A549 (cell line): ENCODE measurements at regions not wholly inside any gene's neighbourhood (a gene's known extent, or its start where the extent isn't known, plus 50 kb on each side); places are given as distances from the start of the nearest gene placed in this dataset.

Experiments
- ATAC-seq, 2 experiments: fragments of 200-7000 bp in 1 of 2; fragments of >200 bp in 1 of 2; cut with Nextera tagmentation in 1 of 2; cut with Tn5 transposase in 1 of 2; 3 replicates each; pipeline versions ENCODE4 v1.8.0 to v1.9.1; 2018 to 2020; ENCODE audit warnings: mild to moderate bottlenecking in 1 of 2, moderate library complexity in 1 of 2
- CTCF ChIA-PET: fragments of 300-600 bp; sonication (Branson Sonifier 250); formaldehyde crosslinking; extraction: SDS; loops from one replicate; lab custom pipeline; 2021; ENCODE audit warnings: antibody characterized with exemption, inconsistent platforms; lab: Yijun Ruan, JAX
- POLR2A ChIA-PET: fragments of 350-600 bp; formaldehyde crosslinking; extraction: SDS; loops from one replicate; lab custom pipeline; 2021; ENCODE audit warnings: antibody characterized with exemption, inconsistent platforms; lab: Yijun Ruan, JAX
- DNase-seq, 2 experiments: peaks; one replicate each; pipeline versions ENCODE4 v3.0.0 to v3.0.0-alpha.2; 2011 to 2016; ENCODE audit warnings: low read depth in 1 of 2, low spot score in 1 of 2
- FAIRE-seq: peaks from 2 replicates; lab custom pipeline; 2011; peaks lifted over from hg19 to GRCh38; lab: Jason Lieb, UNC
- H3K27ac ChIP-seq, 2 experiments: fragments of >200 bp; sonication (Bioruptor Twin); formaldehyde crosslinking; 3 replicates each; pipeline ENCODE4 v1.5.1; 2016 to 2017
- H3K4me1 ChIP-seq: fragments of >200 bp; sonication (Bioruptor Twin); formaldehyde crosslinking; 3 replicates; pipeline ENCODE4 v1.6.1; 2016
- H3K4me2 ChIP-seq: fragments of >200 bp; sonication (Bioruptor Twin); formaldehyde crosslinking; 3 replicates; pipeline ENCODE4 v1.6.1; 2016
- H3K4me3 ChIP-seq: fragments of >200 bp; sonication (Bioruptor Twin); formaldehyde crosslinking; 3 replicates; pipeline ENCODE4 v1.5.1; 2016
- H3K9me3 ChIP-seq: fragments of >200 bp; sonication (Bioruptor Twin); formaldehyde crosslinking; 3 replicates; pipeline ENCODE4 v1.6.1; 2016
- CBX2 ChIP-seq: fragments of 200-600 bp; sonication (generic); IDR thresholded peaks from 2 replicates; pipeline ENCODE4 v1.6.1; 2016; ENCODE audit warnings: low read depth, mild to moderate bottlenecking, borderline replicate concordance
- CBX8 ChIP-seq: fragments of 200-600 bp; sonication (generic); IDR thresholded peaks from 2 replicates; pipeline ENCODE4 v1.6.1; 2016
- CTCF ChIP-seq: fragments of >200 bp; sonication (Bioruptor Twin); formaldehyde crosslinking; IDR thresholded peaks from 3 replicates; pipeline ENCODE4 v1.5.1; 2016
- EHF ChIP-seq: fragments of 250-450 bp; sonication (Bioruptor Pico); IDR thresholded peaks from 2 replicates; pipeline ENCODE4 v1.5.0; 2020; ENCODE audit warnings: mild to moderate bottlenecking
- ESRRA ChIP-seq: fragments of 150-350 bp; IDR thresholded peaks from 2 replicates; pipeline ENCODE4 v1.6.1; 2014; ENCODE audit warnings: mild to moderate bottlenecking, low read length, borderline replicate concordance
- FOSL2 ChIP-seq, 2 experiments: fragments of 450-650 bp in 1 of 2; fragments of >200 bp in 1 of 2; sonication (Bioruptor Twin) in 1 of 2; formaldehyde crosslinking; IDR thresholded peaks; 2 replicates each; pipeline versions ENCODE4 v1.5.0 to v1.6.1; 2016 to 2020; ENCODE audit warnings: mild to moderate bottlenecking in 1 of 2, moderate library complexity in 1 of 2
- FOXS1 ChIP-seq: fragments of 250-450 bp; sonication (Bioruptor Pico); IDR thresholded peaks from 2 replicates; pipeline ENCODE4 v1.5.0; 2020; ENCODE audit warnings: mild to moderate bottlenecking, moderate library complexity
- GATA3 ChIP-seq: IDR thresholded peaks from 2 replicates; pipeline ENCODE4 v1.6.1; 2012; ENCODE audit warnings: borderline replicate concordance
- HDAC2 ChIP-seq: fragments of 200-600 bp; sonication (generic); IDR thresholded peaks from 2 replicates; pipeline ENCODE4 v1.6.1; 2016
- HEYL ChIP-seq: fragments of 250-450 bp; sonication (Bioruptor Pico); IDR thresholded peaks from 2 replicates; pipeline ENCODE4 v1.8.0; 2021; ENCODE audit warnings: mild to moderate bottlenecking, moderate library complexity
- HOXA7 ChIP-seq: fragments of 250-450 bp; sonication (Bioruptor Pico); IDR thresholded peaks from 2 replicates; pipeline ENCODE4 v1.5.0; 2020; ENCODE audit warnings: mild to moderate bottlenecking, moderate library complexity
- JUNB ChIP-seq: fragments of >200 bp; sonication (Bioruptor Twin); formaldehyde crosslinking; IDR thresholded peaks from 2 replicates; pipeline ENCODE4 v1.6.1; 2016
- MAFK ChIP-seq: fragments of 450-650 bp; IDR thresholded peaks from 2 replicates; pipeline ENCODE4 v1.6.1; 2014; ENCODE audit not compliant: partially characterized antibody
- NFE2L2 ChIP-seq: fragments of 150-350 bp; conservative IDR thresholded peaks from 2 replicates; pipeline ENCODE4 v1.6.1; 2014; ENCODE audit warnings: low read length
- NPAS2 ChIP-seq: fragments of 250-450 bp; sonication (Bioruptor Pico); IDR thresholded peaks from 2 replicates; pipeline ENCODE4 v1.8.0; 2022; ENCODE audit warnings: mild to moderate bottlenecking, moderate library complexity, borderline replicate concordance
- NR3C1 ChIP-seq: fragments of >200 bp; sonication (Bioruptor Twin); formaldehyde crosslinking; IDR thresholded peaks from 3 replicates; pipeline ENCODE4 v1.6.1; 2017
- PBX3 ChIP-seq: IDR thresholded peaks from 2 replicates; pipeline ENCODE4 v1.6.1; 2012
- TP53 ChIP-seq: fragments of 250-450 bp; sonication (Bioruptor Pico); IDR thresholded peaks from 2 replicates; pipeline ENCODE4 v1.5.0; 2021; ENCODE audit warnings: mild to moderate bottlenecking, moderate library complexity
- WGBS: methylation state at CpG from one replicate; pipeline ENCODE4 v1.1.6; 2017; ENCODE audit errors: missing lambda C conversion rate; 5-methylcytosine and 5-hydroxymethylcytosine counted together
- TF ChIP-seq, protein P1 (sequence below): fragments of 250-450 bp; sonication (Bioruptor Pico); IDR thresholded peaks from 2 replicates; pipeline ENCODE4 v1.5.0; 2020; ENCODE audit warnings: low read depth, mild to moderate bottlenecking, moderate library complexity
- TF ChIP-seq, protein P2 (sequence below): fragments of >200 bp; sonication (Bioruptor Twin); formaldehyde crosslinking; IDR thresholded peaks from 3 replicates; pipeline ENCODE4 v1.6.1; 2016
- TF ChIP-seq, protein P3 (sequence below): fragments of 150-350 bp; IDR thresholded peaks from 2 replicates; pipeline ENCODE4 v1.6.1; 2014; ENCODE audit warnings: low read depth, mild to moderate bottlenecking, low read length

DNA sequence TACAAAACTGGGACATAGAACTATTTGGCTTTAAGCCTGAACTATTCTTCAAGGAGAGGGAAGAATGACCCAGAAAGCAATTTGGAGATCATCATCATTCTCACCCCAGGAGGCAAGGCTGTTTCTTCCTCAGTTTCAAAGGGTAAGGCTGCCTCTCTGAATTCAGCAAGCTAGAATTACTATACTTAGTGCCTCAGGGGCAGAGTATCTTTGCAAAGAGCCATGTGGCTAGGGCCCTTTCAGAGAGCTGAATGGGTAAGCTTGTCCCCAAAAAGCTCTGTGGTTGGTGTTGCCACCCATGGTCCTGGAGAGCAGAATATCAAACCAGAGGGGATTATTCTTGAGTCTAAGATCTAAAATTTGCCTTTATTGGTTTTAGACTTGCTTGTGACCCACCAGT is 720.3 kb upstream of the ARPP21 start:
- POLR2A ChIA-PET: no interaction called here
- Histone ChIP-seq H3K4me3 (no peak overlapping the region), H3K4me2 (no peak overlapping the region), H3K9me3 (no peaks in the 10 kb centered on the region)
- no peak for DNase-seq
- no peak for ATAC-seq
- TF ChIP-seq HOXA7 (no peak), HEYL (no peak), CTCF (no peak), NR3C1 (no peak), JUNB (no peak), FOXS1 (CRISPR knock-in tag) (no peak), CBX2 (no peak), CBX8 (no peak), TP53 (CRISPR knock-in tag) (no peak), PBX3 (no peak), FOSL2 (IDR thresholded peaks at IDR 0.05) (no peak), FOSL2 (CRISPR knock-in tag; IDR thresholded peaks at IDR 0.05) (no peak), ESRRA (no peak), GATA3 (no peak)
- TF ChIP-seq, protein P1, sequence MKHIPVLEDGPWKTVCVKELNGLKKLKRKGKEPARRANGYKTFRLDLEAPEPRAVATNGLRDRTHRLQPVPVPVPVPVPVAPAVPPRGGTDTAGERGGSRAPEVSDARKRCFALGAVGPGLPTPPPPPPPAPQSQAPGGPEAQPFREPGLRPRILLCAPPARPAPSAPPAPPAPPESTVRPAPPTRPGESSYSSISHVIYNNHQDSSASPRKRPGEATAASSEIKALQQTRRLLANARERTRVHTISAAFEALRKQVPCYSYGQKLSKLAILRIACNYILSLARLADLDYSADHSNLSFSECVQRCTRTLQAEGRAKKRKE (CRISPR knock-in tag): no peak
- TF ChIP-seq, protein P2, sequence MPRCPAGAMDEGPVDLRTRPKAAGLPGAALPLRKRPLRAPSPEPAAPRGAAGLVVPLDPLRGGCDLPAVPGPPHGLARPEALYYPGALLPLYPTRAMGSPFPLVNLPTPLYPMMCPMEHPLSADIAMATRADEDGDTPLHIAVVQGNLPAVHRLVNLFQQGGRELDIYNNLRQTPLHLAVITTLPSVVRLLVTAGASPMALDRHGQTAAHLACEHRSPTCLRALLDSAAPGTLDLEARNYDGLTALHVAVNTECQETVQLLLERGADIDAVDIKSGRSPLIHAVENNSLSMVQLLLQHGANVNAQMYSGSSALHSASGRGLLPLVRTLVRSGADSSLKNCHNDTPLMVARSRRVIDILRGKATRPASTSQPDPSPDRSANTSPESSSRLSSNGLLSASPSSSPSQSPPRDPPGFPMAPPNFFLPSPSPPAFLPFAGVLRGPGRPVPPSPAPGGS: no peak
- TF ChIP-seq, protein P3, sequence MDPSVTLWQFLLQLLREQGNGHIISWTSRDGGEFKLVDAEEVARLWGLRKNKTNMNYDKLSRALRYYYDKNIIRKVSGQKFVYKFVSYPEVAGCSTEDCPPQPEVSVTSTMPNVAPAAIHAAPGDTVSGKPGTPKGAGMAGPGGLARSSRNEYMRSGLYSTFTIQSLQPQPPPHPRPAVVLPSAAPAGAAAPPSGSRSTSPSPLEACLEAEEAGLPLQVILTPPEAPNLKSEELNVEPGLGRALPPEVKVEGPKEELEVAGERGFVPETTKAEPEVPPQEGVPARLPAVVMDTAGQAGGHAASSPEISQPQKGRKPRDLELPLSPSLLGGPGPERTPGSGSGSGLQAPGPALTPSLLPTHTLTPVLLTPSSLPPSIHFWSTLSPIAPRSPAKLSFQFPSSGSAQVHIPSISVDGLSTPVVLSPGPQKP: no peak
- TF ChIP-seq, all 56 proteins: peak for 0
- no peaks in the 10 kb centered on the region for H3K4me1 ChIP-seq
- no peak overlapping the region for H3K27ac ChIP-seq
- no peak for FAIRE-seq
- CTCF ChIA-PET: no interaction called here

GRCh38 chr3:34920806-34921205 is 718.5 kb upstream of the ARPP21 start:
- FAIRE-seq (no peak), ATAC-seq (no peak), DNase-seq (no peak)
- Histone ChIP-seq H3K4me3 (no peak overlapping the region), H3K27ac (no peak overlapping the region), H3K4me2 (no peak overlapping the region), H3K4me1 (no peaks in the 10 kb centered on the region), H3K9me3 (no peaks in the 10 kb centered on the region)
- TF ChIP-seq NFE2L2: no peak
- TF ChIP-seq HEYL: no peak
- no peak for TF ChIP-seq HDAC2
- POLR2A ChIA-PET: no interaction called here
- CTCF ChIA-PET: no interaction called here

DNA sequence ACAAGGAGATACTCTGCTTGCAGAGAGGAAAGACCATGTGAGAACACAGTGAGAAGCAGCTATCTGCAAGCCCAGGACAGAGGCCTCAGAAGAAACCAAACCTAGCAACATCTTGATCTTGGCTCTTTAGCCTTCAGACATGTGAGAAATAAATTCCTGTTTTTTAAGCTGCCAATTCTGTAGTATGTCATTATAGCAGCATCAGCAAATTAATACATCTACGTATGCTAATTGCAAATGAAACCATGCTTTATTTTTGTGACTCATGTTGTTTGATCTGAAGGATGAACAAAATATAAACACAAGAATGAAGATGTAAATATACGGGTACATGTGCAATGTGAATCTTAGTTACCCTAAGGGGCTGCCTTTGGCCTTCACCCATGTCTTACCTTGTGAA is 714.4 kb upstream of the ARPP21 start:
- CTCF ChIA-PET: no interaction called here
- FAIRE-seq (peak; percentile 36), ATAC-seq (no peak), DNase-seq (no peak)
- Histone ChIP-seq H3K4me3 (no peak overlapping the region), H3K27ac (no peak overlapping the region), H3K4me1 (no peaks in the 10 kb centered on the region), H3K4me2 (no peak overlapping the region), H3K9me3 (no peaks in the 10 kb centered on the region)
- POLR2A ChIA-PET: no interaction called here
- 37% methylated on average over 2 of the region's 2 CpGs for WGBS
- TF ChIP-seq NPAS2 (no peak), EHF (no peak), MAFK (peak; percentile 71)
- TF ChIP-seq, protein P2: no peak
